K562 (cell line): ENCODE measurements at regions not wholly inside any gene's neighbourhood (a gene's known extent, or its start where the extent isn't known, plus 50 kb on each side); places are given as distances from the start of the nearest gene placed in this dataset.

ENCODE experiments used
- ATAC-seq: fragments of 200-7000 bp; cut with Tn5 transposase; 3 replicates; pipeline ENCODE4 v1.9.1; 2020; ENCODE audit warnings: moderate library complexity
- BruUV-seq: library from RNA; stranded (reverse); fragments of 400-500 nt; replicated peaks from 2 replicates; lab custom pipeline; 2021; lab: Mats Ljungman, UMichigan
- CTCF ChIA-PET: fragments of 300-600 bp; formaldehyde crosslinking; extraction: SDS; loops from one replicate; lab custom pipeline; 2021; ENCODE audit warnings: low intra/inter-chr PET ratio; lab: Yijun Ruan, JAX
- POLR2A ChIA-PET: fragments of 300-600, 350-650 bp; sonication (Branson Sonifier 250); formaldehyde crosslinking; extraction: SDS; loops from one replicate; lab custom pipeline; 2021; ENCODE audit warnings: antibody characterized with exemption, inconsistent platforms; lab: Yijun Ruan, JAX
- DNase-seq, 4 experiments: peaks; one replicate each; pipeline versions ENCODE4 v3.0.0 to v3.0.0-alpha.2; 2011 to 2018; ENCODE audit warnings: low spot score in 3 of 4, mixed read lengths in 3 of 4; ENCODE audit errors: extremely low read depth in 1 of 4
- FAIRE-seq: peaks from 2 replicates; lab custom pipeline; 2011; peaks lifted over from hg19 to GRCh38; lab: Jason Lieb, UNC
- H2AFZ ChIP-seq: 2 replicates; pipeline ENCODE4 v1.6.0; 2011; ENCODE audit warnings: low read depth, low read length, control low read depth, inconsistent platforms
- H3K27ac ChIP-seq: fragments of 200-600 bp; 3 replicates; pipeline ENCODE4 v1.8.0; 2011; ENCODE audit warnings: low read depth, mild to moderate bottlenecking, control low read depth, inconsistent platforms, low read length, moderate library complexity, mixed read lengths; ENCODE audit errors: extremely low read depth
- H3K27me3 ChIP-seq, 2 experiments: fragments of 300-600 bp in 1 of 2; 2 replicates in 1 of 2; 3 replicates in 1 of 2; pipeline versions ENCODE4 v1.6.0 to v1.8.0; 2011; ENCODE audit warnings: inconsistent platforms in 2 of 2, low read length in 2 of 2, mild to moderate bottlenecking in 1 of 2, mixed read lengths in 1 of 2, moderate library complexity in 1 of 2; ENCODE audit not compliant: control insufficient read depth in 2 of 2, insufficient read depth in 2 of 2
- H3K36me3 ChIP-seq: fragments of 300-600 bp; 3 replicates; pipeline ENCODE4 v1.8.0; 2011; ENCODE audit warnings: mild to moderate bottlenecking, low read length, inconsistent platforms; ENCODE audit not compliant: control insufficient read depth, insufficient read depth
- H3K4me1 ChIP-seq, 2 experiments: fragments of 200-600 bp in 1 of 2; replicated peaks in 1 of 2; 2 replicates in 1 of 2; 3 replicates in 1 of 2; pipeline versions ENCODE4 v1.5.1 to v1.8.0; 2011; ENCODE audit warnings: inconsistent platforms in 2 of 2, low read length in 2 of 2, mild to moderate bottlenecking in 1 of 2, mixed read lengths in 1 of 2, moderate library complexity in 1 of 2; ENCODE audit not compliant: control insufficient read depth in 2 of 2, insufficient read depth in 2 of 2
- H3K4me2 ChIP-seq: 2 replicates; pipeline ENCODE4 v1.6.1; 2011; ENCODE audit warnings: low read length, control low read depth, inconsistent platforms, mixed read lengths; ENCODE audit not compliant: insufficient read depth
- H3K4me3 ChIP-seq: fragments of 200-600 bp; sonication (generic), shearing (Covaris generic); 2 replicates; pipeline ENCODE4 v1.5.1; 2016; ENCODE audit warnings: control low read depth, inconsistent platforms
- H3K79me2 ChIP-seq: fragments of 200-600 bp; 3 replicates; pipeline ENCODE4 v1.8.0; 2011; ENCODE audit warnings: low read length, inconsistent platforms; ENCODE audit not compliant: control insufficient read depth, insufficient read depth
- H3K9ac ChIP-seq, 2 experiments: 2 replicates each; pipeline versions ENCODE4 v1.6.0 to v1.6.1; 2011; ENCODE audit warnings: low read depth in 2 of 2, low read length in 2 of 2, control low read depth in 1 of 2, inconsistent platforms in 1 of 2, mild to moderate bottlenecking in 1 of 2, mixed read lengths in 1 of 2; ENCODE audit not compliant: insufficient read depth in 1 of 2
- H3K9me1 ChIP-seq: one replicate; pipeline ENCODE4 v1.6.0; 2011; ENCODE audit warnings: inconsistent platforms, mild to moderate bottlenecking, low read length, moderate library complexity; ENCODE audit not compliant: control insufficient read depth, insufficient read depth
- H3K9me3 ChIP-seq: replicated peaks from 2 replicates; pipeline ENCODE4 v1.5.1; 2011; ENCODE audit warnings: low read depth, low read length, inconsistent platforms; ENCODE audit not compliant: control insufficient read depth, insufficient read depth
- H4K20me1 ChIP-seq: replicated peaks from 2 replicates; pipeline ENCODE4 v1.6.1; 2011; ENCODE audit warnings: low read length, inconsistent platforms, mixed read lengths; ENCODE audit not compliant: control insufficient read depth, insufficient read depth
- ARID1B ChIP-seq: fragments of 450-650 bp; IDR thresholded peaks from 2 replicates; pipeline ENCODE4 v1.6.1; 2016; ENCODE audit warnings: antibody characterized with exemption, mild to moderate bottlenecking, inconsistent platforms
- ARID3A ChIP-seq: IDR thresholded peaks from 2 replicates; pipeline ENCODE4 v1.6.1; 2012; ENCODE audit warnings: low read depth, low read length, improper control_type of control experiment, borderline replicate concordance
- CBFB ChIP-seq: sonication (generic); formaldehyde crosslinking; IDR thresholded peaks from 2 replicates; pipeline ENCODE4 v1.4.0; 2020; ENCODE audit warnings: mild to moderate bottlenecking, missing genetic modification reagents
- CHD2 ChIP-seq: IDR thresholded peaks from 2 replicates; pipeline ENCODE4 v1.6.1; 2011; ENCODE audit warnings: low read depth, low read length
- GTF2E2 ChIP-seq: fragments of 200-800 bp; sonication (Bioruptor generic); IDR thresholded peaks from 2 replicates; pipeline ENCODE4 v1.6.1; 2016; ENCODE audit warnings: missing genetic modification characterization, missing compliant biosample characterization
- HINFP ChIP-seq: fragments of 450-650 bp; conservative IDR thresholded peaks from 2 replicates; pipeline ENCODE4 v1.6.1; 2016; ENCODE audit warnings: missing genetic modification characterization, low read depth, mild to moderate bottlenecking, control low read depth, missing compliant biosample characterization
- HNRNPUL1 ChIP-seq: fragments of 200-400 bp; formaldehyde crosslinking; IDR thresholded peaks from 2 replicates; pipeline ENCODE4 v1.6.1; 2017; ENCODE audit warnings: low read length
- ILK ChIP-seq: fragments of 450-650 bp; IDR thresholded peaks from 2 replicates; pipeline ENCODE4 v1.6.1; 2016; ENCODE audit warnings: missing genetic modification characterization, low read depth, mild to moderate bottlenecking, missing compliant biosample characterization, moderate library complexity, borderline replicate concordance
- L3MBTL2 ChIP-seq: fragments of 450-650 bp; IDR thresholded peaks from 2 replicates; pipeline ENCODE4 v1.6.1; 2016; ENCODE audit warnings: mild to moderate bottlenecking, moderate library complexity
- MTA1 ChIP-seq: fragments of 450-650 bp; IDR thresholded peaks from 2 replicates; pipeline ENCODE4 v1.6.1; 2017; ENCODE audit warnings: borderline replicate concordance
- NR3C1 ChIP-seq: sonication (generic); formaldehyde crosslinking; IDR thresholded peaks from 2 replicates; pipeline ENCODE4 v1.8.1; 2022; ENCODE audit warnings: missing genetic modification reagents
- PHB ChIP-seq: fragments of 250-450 bp; sonication (Bioruptor Pico); IDR thresholded peaks from 2 replicates; pipeline ENCODE4 v1.5.0; 2021
- POLR2A ChIP-seq: fragments of 450-650 bp; conservative IDR thresholded peaks from 2 replicates; pipeline ENCODE4 v1.6.1; 2016
- PRPF4 ChIP-seq: fragments of 200-400 bp; formaldehyde crosslinking; IDR thresholded peaks from one replicate; pipeline ENCODE4 v1.6.1; 2017; ENCODE audit warnings: low read length, low read depth, mild to moderate bottlenecking; ENCODE audit not compliant: insufficient read depth, poor library complexity, severe bottlenecking
- SMARCC2 ChIP-seq: fragments of 450-650 bp; IDR thresholded peaks from 2 replicates; pipeline ENCODE4 v1.6.1; 2017; ENCODE audit warnings: antibody characterized with exemption, moderate library complexity, mild to moderate bottlenecking, low read depth
- ZNF695 ChIP-seq: fragments of 450-650 bp; formaldehyde crosslinking; IDR thresholded peaks from 2 replicates; pipeline ENCODE4 v1.4.0; 2020; ENCODE audit warnings: mild to moderate bottlenecking, moderate library complexity
- ZNF740 ChIP-seq, 3 experiments: fragments of 200-800 bp in 1 of 3; sonication (Bioruptor generic) in 1 of 3; sonication (generic) in 1 of 3; formaldehyde crosslinking in 1 of 3; IDR thresholded peaks; 2 replicates each; pipeline versions ENCODE4 v1.6.1 to v1.8.0; 2016 to 2022; ENCODE audit warnings: mild to moderate bottlenecking in 2 of 3, missing compliant biosample characterization in 2 of 3, missing genetic modification characterization in 2 of 3, missing genetic modification reagents in 1 of 3
- ZNF766 ChIP-seq: fragments of 200-800 bp; sonication (Bioruptor generic); conservative IDR thresholded peaks from 2 replicates; pipeline ENCODE4 v1.6.1; 2016; ENCODE audit warnings: missing genetic modification characterization, missing compliant biosample characterization
- ZNF780A ChIP-seq: fragments of 250-450 bp; sonication (Bioruptor Pico); IDR thresholded peaks from 2 replicates; pipeline ENCODE4 v1.5.0; 2021; ENCODE audit warnings: mild to moderate bottlenecking
- WGBS: fragments of 100-300 bp; shearing (Covaris generic); methylation state at CpG from one replicate; pipeline ENCODE4 v1.1.6; 2016; ENCODE audit warnings: low coverage, mixed read lengths; ENCODE audit not compliant: insufficient coverage; ENCODE audit errors: missing lambda C conversion rate; 5-methylcytosine and 5-hydroxymethylcytosine counted together
- in situ Hi-C: fragments of 300-500 bp; cut with MboI; formaldehyde crosslinking; loops from 4 replicates; pipeline ENCODE4 v1.15.0; 2018; ENCODE audit warnings: inconsistent platforms, mixed read lengths
- intact Hi-C: fragments of 100-400 bp; cut with micrococcal nuclease; formaldehyde crosslinking; loops from 2 replicates; pipeline ENCODE4 v1.14.2; 2022

DNA sequence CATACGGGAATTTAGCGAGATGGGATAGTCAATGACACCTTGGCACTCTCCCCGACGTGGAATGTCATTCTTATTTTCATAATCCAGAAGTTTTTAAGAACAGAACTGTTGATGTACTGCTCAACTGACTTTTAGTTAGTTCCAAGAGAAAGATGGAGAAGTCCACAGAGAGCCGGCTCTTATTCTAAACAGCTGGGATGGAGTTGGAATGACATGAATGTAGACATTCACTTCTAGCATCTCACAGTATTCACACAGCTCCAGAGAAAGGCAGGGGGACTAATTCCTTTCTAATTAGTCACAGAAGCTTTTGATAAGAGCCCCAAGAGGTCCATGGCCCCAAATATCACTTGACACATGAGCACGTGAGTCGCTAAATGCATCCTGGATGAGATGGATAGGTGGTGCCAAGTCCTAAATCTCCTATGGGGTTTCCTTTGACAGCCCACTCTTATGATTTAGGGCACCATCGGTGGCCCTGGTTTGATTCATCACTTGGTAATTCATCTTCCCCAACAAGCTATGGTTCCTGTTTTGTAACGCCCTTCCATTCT lies 420.3 kb upstream of the AUTS2 start (continued):
- no peak for TF ChIP-seq CHD2
- no peak for TF ChIP-seq MTA1
- no peak for TF ChIP-seq ARID1B
- TF ChIP-seq ARID3A, result no peak
- no peak for TF ChIP-seq ILK (tag)
- TF ChIP-seq POLR2A, result no peak
- TF ChIP-seq CBFB (CRISPR knock-in tag), result no peak
- no peak for TF ChIP-seq ZNF695 (CRISPR knock-in tag)
- TF ChIP-seq ZNF766 (CRISPR knock-in tag), result no peak
- no peak for TF ChIP-seq PHB (CRISPR knock-in tag)
- TF ChIP-seq, all 486 proteins: peak for 0

GRCh38 chr7:69180662-69181061 lies 417.6 kb upstream of the AUTS2 start:
- WGBS, result 0% methylated on average over 1 of the region's 1 CpG
- no peaks in the 10 kb centered on the region for H4K20me1 ChIP-seq
- no peak overlapping the region for H2AFZ ChIP-seq
- H3K4me3 ChIP-seq, result no peak overlapping the region
- ChIA-PET POLR2A (no interaction called here), CTCF (no interaction called here)
- in situ Hi-C loops (no loop called here), intact Hi-C loops (no loop called here)
- no peak for FAIRE-seq
- no peak for DNase-seq
- H3K4me2 ChIP-seq, result no peak overlapping the region
- no TSS peak for BruUV-seq
- no peaks in the 10 kb centered on the region for H3K27me3 ChIP-seq
- H3K36me3 ChIP-seq, result no peaks in the 10 kb centered on the region
- H3K9me3 ChIP-seq, result no peaks in the 10 kb centered on the region
- no peak overlapping the region for H3K9ac ChIP-seq
- no peak for ATAC-seq
- H3K9me1 ChIP-seq, result no peaks in the 10 kb centered on the region
- H3K79me2 ChIP-seq, result no peaks in the 10 kb centered on the region
- H3K27ac ChIP-seq, result no peak overlapping the region
- no peaks in the 10 kb centered on the region for H3K4me1 ChIP-seq
- TF ChIP-seq PRPF4, result no peak
- TF ChIP-seq NR3C1 (CRISPR knock-in tag), result no peak
- no peak for TF ChIP-seq ZNF740 (CRISPR knock-in tag; IDR thresholded peaks at IDR 0.05)
- no peak for TF ChIP-seq ZNF740 (tag; IDR thresholded peaks at IDR 0.05)
- TF ChIP-seq ZNF780A (CRISPR knock-in tag), result no peak
- TF ChIP-seq L3MBTL2, result no peak
- no peak for TF ChIP-seq HNRNPUL1
- no peak for TF ChIP-seq SMARCC2
- TF ChIP-seq HINFP (tag), result no peak
- no peak for TF ChIP-seq GTF2E2
